ENCODE measurements at regions not wholly inside any gene's neighbourhood (a gene's known extent, or its start where the extent isn't known, plus 50 kb on each side); places are given as distances from the start of the nearest gene placed in this dataset.

DNA sequence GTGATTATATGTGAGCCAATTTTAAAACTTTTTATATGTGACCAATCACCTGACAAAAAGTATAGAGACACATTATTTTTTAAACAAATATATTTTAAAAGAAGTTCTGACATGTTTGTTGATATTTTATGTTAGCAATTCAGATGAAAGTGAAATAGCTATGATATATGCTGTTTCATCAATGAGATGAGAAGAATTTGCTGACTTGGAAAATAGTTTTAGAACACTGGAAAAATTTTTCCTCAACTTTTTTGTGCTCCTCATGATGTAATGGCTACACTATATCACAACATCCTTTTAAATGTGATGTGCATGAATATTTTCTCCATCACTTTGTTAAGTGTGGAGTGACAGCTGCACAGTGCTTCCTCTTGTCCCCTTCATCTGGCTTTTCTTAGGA, 434.0 kb downstream of the PLCL1 start:
- TF ChIP-seq, protein P1, sequence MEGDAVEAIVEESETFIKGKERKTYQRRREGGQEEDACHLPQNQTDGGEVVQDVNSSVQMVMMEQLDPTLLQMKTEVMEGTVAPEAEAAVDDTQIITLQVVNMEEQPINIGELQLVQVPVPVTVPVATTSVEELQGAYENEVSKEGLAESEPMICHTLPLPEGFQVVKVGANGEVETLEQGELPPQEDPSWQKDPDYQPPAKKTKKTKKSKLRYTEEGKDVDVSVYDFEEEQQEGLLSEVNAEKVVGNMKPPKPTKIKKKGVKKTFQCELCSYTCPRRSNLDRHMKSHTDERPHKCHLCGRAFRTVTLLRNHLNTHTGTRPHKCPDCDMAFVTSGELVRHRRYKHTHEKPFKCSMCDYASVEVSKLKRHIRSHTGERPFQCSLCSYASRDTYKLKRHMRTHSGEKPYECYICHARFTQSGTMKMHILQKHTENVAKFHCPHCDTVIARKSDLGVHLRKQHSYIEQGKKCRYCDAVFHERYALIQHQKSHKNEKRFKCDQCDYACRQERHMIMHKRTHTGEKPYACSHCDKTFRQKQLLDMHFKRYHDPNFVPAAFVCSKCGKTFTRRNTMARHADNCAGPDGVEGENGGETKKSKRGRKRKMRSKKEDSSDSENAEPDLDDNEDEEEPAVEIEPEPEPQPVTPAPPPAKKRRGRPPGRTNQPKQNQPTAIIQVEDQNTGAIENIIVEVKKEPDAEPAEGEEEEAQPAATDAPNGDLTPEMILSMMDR (conservative IDR thresholded peaks at IDR 0.05) = no peak
- TF ChIP-seq EZH2 (IDR thresholded peaks at IDR 0.05; ENCODE audit: low read depth) = no peak

Measured in PC-9 (cell line).